ENCODE measurements at regions not wholly inside any gene's neighbourhood (a gene's known extent, or its start where the extent isn't known, plus 50 kb on each side); places are given as distances from the start of the nearest gene placed in this dataset.

GRCh38 chr16:77617996-77618395, 104.3 kb upstream of the NUDT7 start:
- Histone ChIP-seq H3K9ac (no peak overlapping the region), H3K36me3 (no peaks in the 10 kb centered on the region), H3K4me1 (no peaks in the 10 kb centered on the region), H4K20me1 (no peaks in the 10 kb centered on the region), H3K9me3 (replicated peaks in 1 of 11) (peaks cover 0 to 7% (median 0%) of the 10 kb centered on the region in 11 experiments; a peak in 1 of 22 replicates), H3K4me2 (no peak overlapping the region), H3K4me3 (no peak overlapping the region), H3K27me3 (no peaks in the 10 kb centered on the region), H3K27ac (no peak overlapping the region)
- TF ChIP-seq Cebpa-rat (IDR thresholded peaks at IDR 0.05), result no peak

- H3K9ac ChIP-seq, result no peak overlapping the region
- no peak overlapping the region for H3K4me3 ChIP-seq
- H3K27ac ChIP-seq, result no peak overlapping the region
- no peaks in the 10 kb centered on the region for H3K36me3 ChIP-seq
- H4K20me1 ChIP-seq, result no peaks in the 10 kb centered on the region
- H3K4me2 ChIP-seq, result no peak overlapping the region
- no peaks in the 10 kb centered on the region for H3K4me1 ChIP-seq
- TF ChIP-seq Cebpa-rat (IDR thresholded peaks at IDR 0.05), result no peak
- no peaks in the 10 kb centered on the region for H3K27me3 ChIP-seq
- H3K9me3 ChIP-seq (replicated peaks in 1 of 11), result peaks cover 0 to 2% (median 0%) of the 10 kb centered on the region in 11 experiments; a peak in 1 of 22 replicates
Measured at GRCh38 chr16:77618951-77619350, 103.4 kb upstream of the NUDT7 start.

GRCh38 chr16:77624085-77624484, 98.2 kb upstream of the NUDT7 start:
- Histone ChIP-seq H3K4me1 (no peaks in the 10 kb centered on the region), H3K4me2 (no peak overlapping the region), H3K9me3 (replicated peaks in 1 of 11) (no peaks in the 10 kb centered on the region), H3K9ac (no peak overlapping the region), H3K27ac (no peak overlapping the region), H3K36me3 (no peaks in the 10 kb centered on the region), H3K27me3 (no peaks in the 10 kb centered on the region), H4K20me1 (no peaks in the 10 kb centered on the region; a peak in 1 of 22 replicates), H3K4me3 (no peak overlapping the region)
- no peak for TF ChIP-seq Cebpa-rat (IDR thresholded peaks at IDR 0.05)

GRCh38 chr16:77636615-77637014, 85.7 kb upstream of the NUDT7 start:
- no peak overlapping the region for H3K9ac ChIP-seq
- no peaks in the 10 kb centered on the region for H3K27me3 ChIP-seq
- no peak overlapping the region for H3K27ac ChIP-seq

GRCh38 chr16:77637940-77638339, 84.4 kb upstream of the NUDT7 start:
- Histone ChIP-seq H3K27ac (no peak overlapping the region), H3K27me3 (no peaks in the 10 kb centered on the region), H3K36me3 (no peaks in the 10 kb centered on the region), H4K20me1 (no peaks in the 10 kb centered on the region), H3K9me3 (replicated peaks in 1 of 11) (no peaks in the 10 kb centered on the region), H3K4me2 (no peak overlapping the region), H3K4me1 (no peaks in the 10 kb centered on the region), H3K4me3 (no peak overlapping the region), H3K9ac (no peak overlapping the region)
- no peak for TF ChIP-seq Cebpa-rat (IDR thresholded peaks at IDR 0.05)

More at GRCh38 chr16:77636615-77637014, 85.7 kb upstream of the NUDT7 start:
- no peaks in the 10 kb centered on the region for H3K9me3 ChIP-seq (replicated peaks in 1 of 11)
- no peaks in the 10 kb centered on the region for H4K20me1 ChIP-seq
- H3K4me1 ChIP-seq, result no peaks in the 10 kb centered on the region
- no peak overlapping the region for H3K4me3 ChIP-seq
- H3K36me3 ChIP-seq, result no peaks in the 10 kb centered on the region
- no peak for TF ChIP-seq Cebpa-rat (IDR thresholded peaks at IDR 0.05)
- no peak overlapping the region for H3K4me2 ChIP-seq

- no peaks in the 10 kb centered on the region for H4K20me1 ChIP-seq
- H3K4me2 ChIP-seq, result no peak overlapping the region
- H3K4me3 ChIP-seq, result no peak overlapping the region
- H3K36me3 ChIP-seq, result no peaks in the 10 kb centered on the region
- H3K9me3 ChIP-seq (replicated peaks in 1 of 11), result no peaks in the 10 kb centered on the region
- no peak for TF ChIP-seq Cebpa-rat (IDR thresholded peaks at IDR 0.05)
- H3K27me3 ChIP-seq, result no peaks in the 10 kb centered on the region
- no peak overlapping the region for H3K27ac ChIP-seq
- H3K4me1 ChIP-seq, result no peaks in the 10 kb centered on the region
- H3K9ac ChIP-seq, result no peak overlapping the region
Measured at GRCh38 chr16:77643176-77643575, 79.1 kb upstream of the NUDT7 start.

GRCh38 chr16:77645764-77646163, 76.5 kb upstream of the NUDT7 start:
- Histone ChIP-seq H3K27me3 (no peaks in the 10 kb centered on the region), H3K27ac (no peak overlapping the region), H3K4me1 (no peaks in the 10 kb centered on the region), H3K4me3 (no peak overlapping the region), H3K36me3 (no peaks in the 10 kb centered on the region), H3K9me3 (replicated peaks in 1 of 11) (no peaks in the 10 kb centered on the region), H3K9ac (no peak overlapping the region), H3K4me2 (no peak overlapping the region), H4K20me1 (no peaks in the 10 kb centered on the region)
- no peak for TF ChIP-seq Cebpa-rat (IDR thresholded peaks at IDR 0.05)

- Histone ChIP-seq H3K27ac (no peak overlapping the region), H4K20me1 (no peaks in the 10 kb centered on the region), H3K4me2 (no peak overlapping the region), H3K27me3 (no peaks in the 10 kb centered on the region), H3K36me3 (no peaks in the 10 kb centered on the region), H3K9ac (no peak overlapping the region), H3K9me3 (replicated peaks in 1 of 11) (no peaks in the 10 kb centered on the region), H3K4me3 (no peak overlapping the region), H3K4me1 (no peaks in the 10 kb centered on the region)
- TF ChIP-seq Cebpa-rat (IDR thresholded peaks at IDR 0.05), result no peak
Measured at GRCh38 chr16:77647726-77648125, 74.6 kb upstream of the NUDT7 start.

- Histone ChIP-seq H3K4me3 (no peak overlapping the region), H3K4me1 (no peaks in the 10 kb centered on the region), H3K27me3 (no peaks in the 10 kb centered on the region), H3K9ac (no peak overlapping the region), H3K36me3 (no peaks in the 10 kb centered on the region), H3K9me3 (replicated peaks in 1 of 11) (no peaks in the 10 kb centered on the region), H4K20me1 (no peaks in the 10 kb centered on the region), H3K4me2 (no peak overlapping the region), H3K27ac (no peak overlapping the region)
- TF ChIP-seq Cebpa-rat (IDR thresholded peaks at IDR 0.05), result no peak
Measured at GRCh38 chr16:77650761-77651160, 71.6 kb upstream of the NUDT7 start.

GRCh38 chr16:77652399-77652798, 69.9 kb upstream of the NUDT7 start:
- no peak overlapping the region for H3K27ac ChIP-seq
- H3K9ac ChIP-seq, result no peak overlapping the region
- no peak for TF ChIP-seq Cebpa-rat (IDR thresholded peaks at IDR 0.05)
- H3K27me3 ChIP-seq, result no peaks in the 10 kb centered on the region
- no peaks in the 10 kb centered on the region for H3K4me1 ChIP-seq
- H3K9me3 ChIP-seq (replicated peaks in 1 of 11), result peaks cover 0 to 12% (median 0%) of the 10 kb centered on the region in 11 experiments; a peak in 5 of 22 replicates
- no peaks in the 10 kb centered on the region for H3K36me3 ChIP-seq
- H3K4me2 ChIP-seq, result no peak overlapping the region
- H3K4me3 ChIP-seq, result no peak overlapping the region
- H4K20me1 ChIP-seq, result no peaks in the 10 kb centered on the region

Data from BLaER1 treated with 17β-estradiol and CSF1 and Interleukin-3, amounts not matched to agents 10 nM and 100 nM (cell line).